Loucy (cell line): ENCODE measurements at regions not wholly inside any gene's neighbourhood (a gene's known extent, or its start where the extent isn't known, plus 50 kb on each side); places are given as distances from the start of the nearest gene placed in this dataset.

ENCODE experiments used
- CTCF ChIP-seq: fragments of 200-600 bp; sonication (generic); conservative IDR thresholded peaks from 2 replicates; pipeline ENCODE4 v1.5.1; 2014; ENCODE audit warnings: mild to moderate bottlenecking, antibody characterized with exemption, low read length
- EZH2phosphoT487 ChIP-seq: fragments of 200-600 bp; IDR thresholded peaks from 2 replicates; pipeline ENCODE4 v1.6.1; 2018; ENCODE audit warnings: antibody characterized with exemption, mild to moderate bottlenecking, moderate library complexity, borderline replicate concordance

- TF ChIP-seq CTCF (no peak), EZH2phosphoT487 (no peak)
Measured at GRCh38 chr5:105695941-105696340, 1974.8 kb downstream of the EFNA5 start.
